ENCODE measurements at regions not wholly inside any gene's neighbourhood (a gene's known extent, or its start where the extent isn't known, plus 50 kb on each side); places are given as distances from the start of the nearest gene placed in this dataset.

GRCh38 chr2:80778704-80779103 lies 474.2 kb upstream of the LRRTM1 start:
- intact Hi-C loops (cut with micrococcal nuclease): no loop called here
- Mint-ChIP-seq H3K27ac (no peak overlapping the region), H3K4me3 (no peak overlapping the region), H3K27me3 (no peaks in the 10 kb centered on the region), H3K4me1 (ENCODE audit: low read depth) (no peaks in the 10 kb centered on the region), H3K9me3 (peaks cover 11% of the 10 kb centered on the region), H3K36me3 (ENCODE audit: low read depth) (no peaks in the 10 kb centered on the region)
- no peak for ATAC-seq
- no peak for TF ChIP-seq CTCF (IDR thresholded peaks at IDR 0.05)
- DNase-seq: no peak
- ChIA-PET CTCF (no interaction called here), POLR2A (no interaction called here)

GRCh38 chr2:80748592-80748991 lies 444.0 kb upstream of the LRRTM1 start:
- H3K9me3 Mint-ChIP-seq: peaks cover 19% of the 10 kb centered on the region
- TF ChIP-seq CTCF (IDR thresholded peaks at IDR 0.05): no peak
- no peak overlapping the region for H3K4me3 Mint-ChIP-seq
- H3K36me3 Mint-ChIP-seq (ENCODE audit: low read depth): no peaks in the 10 kb centered on the region
- intact Hi-C loops (cut with micrococcal nuclease): no loop called here
- ChIA-PET CTCF (no interaction called here), POLR2A (no interaction called here)
- H3K4me1 Mint-ChIP-seq (ENCODE audit: low read depth): no peaks in the 10 kb centered on the region
- no peaks in the 10 kb centered on the region for H3K27me3 Mint-ChIP-seq
- DNase-seq: no peak
- no peak for ATAC-seq
- no peak overlapping the region for H3K27ac Mint-ChIP-seq

GRCh38 chr2:80737047-80737446 lies 432.5 kb upstream of the LRRTM1 start:
- H3K4me1 Mint-ChIP-seq (ENCODE audit: low read depth): no peaks in the 10 kb centered on the region
- intact Hi-C loops (cut with micrococcal nuclease): no loop called here
- peaks cover 32% of the 10 kb centered on the region for H3K9me3 Mint-ChIP-seq
- no peak for DNase-seq
- H3K27me3 Mint-ChIP-seq: no peaks in the 10 kb centered on the region
- ChIA-PET CTCF (no interaction called here), POLR2A (no interaction called here)
- H3K4me3 Mint-ChIP-seq: no peak overlapping the region
- no peaks in the 10 kb centered on the region for H3K36me3 Mint-ChIP-seq (ENCODE audit: low read depth)
- TF ChIP-seq CTCF (IDR thresholded peaks at IDR 0.05): no peak
- no peak for ATAC-seq
- no peak overlapping the region for H3K27ac Mint-ChIP-seq

GRCh38 chr2:80725001-80725400 lies 420.4 kb upstream of the LRRTM1 start:
- Mint-ChIP-seq H3K9me3 (peaks cover 10% of the 10 kb centered on the region), H3K36me3 (ENCODE audit: low read depth) (no peaks in the 10 kb centered on the region), H3K4me1 (ENCODE audit: low read depth) (no peaks in the 10 kb centered on the region), H3K27ac (no peak overlapping the region), H3K4me3 (no peak overlapping the region), H3K27me3 (no peaks in the 10 kb centered on the region)
- CTCF ChIA-PET: no interaction called here
- POLR2A ChIA-PET: no interaction called here
- intact Hi-C loops (cut with micrococcal nuclease): no loop called here
- TF ChIP-seq CTCF (IDR thresholded peaks at IDR 0.05): no peak
- DNase-seq: no peak
- ATAC-seq: no peak

GRCh38 chr2:80722803-80723202 lies 418.3 kb upstream of the LRRTM1 start:
- TF ChIP-seq CTCF (IDR thresholded peaks at IDR 0.05): no peak
- CTCF ChIA-PET: no interaction called here
- H3K27ac Mint-ChIP-seq: no peak overlapping the region
- intact Hi-C loops (cut with micrococcal nuclease): no loop called here
- no peaks in the 10 kb centered on the region for H3K4me1 Mint-ChIP-seq (ENCODE audit: low read depth)
- no peaks in the 10 kb centered on the region for H3K36me3 Mint-ChIP-seq (ENCODE audit: low read depth)
- ATAC-seq (no peak), DNase-seq (no peak)
- POLR2A ChIA-PET: no interaction called here
- H3K27me3 Mint-ChIP-seq: no peaks in the 10 kb centered on the region
- H3K9me3 Mint-ChIP-seq: peaks cover 8% of the 10 kb centered on the region
- no peak overlapping the region for H3K4me3 Mint-ChIP-seq

Measured in activated CD8-positive, alpha-beta T cell treated with anti-CD3 and anti-CD28 coated beads for 36 hours (primary cell).